Erythroblast (primary cell): ENCODE measurements at regions not wholly inside any gene's neighbourhood (a gene's known extent, or its start where the extent isn't known, plus 50 kb on each side); places are given as distances from the start of the nearest gene placed in this dataset.

Experiments
- GATA1 ChIP-seq: IDR thresholded peaks from 2 replicates; pipeline ENCODE4 v1.6.1; 2011; ENCODE audit warnings: low read depth, mild to moderate bottlenecking, control low read depth, low read length, moderate library complexity
- POLR2A ChIP-seq: IDR thresholded peaks from 2 replicates; pipeline ENCODE4 v1.6.1; 2011; ENCODE audit warnings: mild to moderate bottlenecking, low read length

- TF ChIP-seq POLR2A (no peak), GATA1 (no peak)
Observed at GRCh38 chr1:94648225-94649007, 106.9 kb upstream of the F3 start.
